IMR-90 (cell line): ENCODE measurements at regions not wholly inside any gene's neighbourhood (a gene's known extent, or its start where the extent isn't known, plus 50 kb on each side); places are given as distances from the start of the nearest gene placed in this dataset.
"Not testable (repeated sequence)": the region's sequence is repeated elsewhere in the genome, so short reads cannot be mapped to it uniquely, and the experiment has no call there.

Experiments used
- ATAC-seq: fragments of 200-7000 bp; cut with Tn5 transposase; 2 replicates; pipeline ENCODE4 v1.9.1; 2020; ENCODE audit warnings: low read depth, mild to moderate bottlenecking, moderate library complexity
- BruUV-seq: library from RNA; stranded (reverse); fragments of 400-500 nt; replicated peaks from 2 replicates; lab custom pipeline; 2021; lab: Mats Ljungman, UMichigan
- CTCF ChIA-PET: fragments of 300-600 bp; formaldehyde crosslinking; extraction: SDS; loops from one replicate; lab custom pipeline; 2021; ENCODE audit warnings: antibody characterized with exemption; lab: Yijun Ruan, JAX
- POLR2A ChIA-PET: fragments of 300-600 bp; sonication (Branson Sonifier 250); formaldehyde crosslinking; loops from one replicate; lab custom pipeline; 2022; ENCODE audit warnings: antibody characterized with exemption; ENCODE audit not compliant: unreplicated experiment; lab: Charles Lee
- DNase-seq: peaks from one replicate; pipeline ENCODE4 v3.0.0; 2013
- H2AFZ ChIP-seq: replicated peaks from 2 replicates; pipeline ENCODE3; 2013; ENCODE audit warnings: low read length, mild to moderate bottlenecking; ENCODE audit not compliant: poor library complexity
- H2AK5ac ChIP-seq: 2 replicates; pipeline ENCODE4 v1.6.1; 2013; ENCODE audit warnings: low read depth, low read length, inconsistent platforms
- H2AK9ac ChIP-seq: replicated peaks from 2 replicates; pipeline ENCODE3; 2013; ENCODE audit warnings: mild to moderate bottlenecking, low read depth, low read length, moderate library complexity; ENCODE audit not compliant: poor library complexity
- H2BK120ac ChIP-seq: 2 replicates; pipeline ENCODE4 v1.6.1; 2013; ENCODE audit warnings: low read depth, low read length, inconsistent platforms
- H2BK15ac ChIP-seq: 3 replicates; pipeline ENCODE4 v1.6.1; 2013; ENCODE audit warnings: low read depth, low read length, inconsistent platforms
- H2BK20ac ChIP-seq: 2 replicates; pipeline ENCODE4 v1.6.1; 2013; ENCODE audit warnings: low read depth, mild to moderate bottlenecking, inconsistent platforms, low read length, moderate library complexity
- H2BK5ac ChIP-seq: 2 replicates; pipeline ENCODE4 v1.6.1; 2013; ENCODE audit warnings: mild to moderate bottlenecking, low read depth, low read length, inconsistent platforms; ENCODE audit not compliant: poor library complexity, severe bottlenecking
- H3K14ac ChIP-seq: replicated peaks from 2 replicates; pipeline ENCODE4 v1.6.1; 2013; ENCODE audit warnings: low read depth, low read length, inconsistent platforms
- H3K18ac ChIP-seq: 2 replicates; pipeline ENCODE4 v1.6.1; 2013; ENCODE audit warnings: low read depth, low read length, control low read depth
- H3K23ac ChIP-seq: 2 replicates; pipeline ENCODE4 v1.6.1; 2013; ENCODE audit warnings: low read depth, low read length, inconsistent platforms
- H3K27ac ChIP-seq: 2 replicates; pipeline ENCODE4 v1.5.1; 2013; ENCODE audit warnings: mild to moderate bottlenecking, control low read depth, low read length; ENCODE audit not compliant: insufficient read depth
- H3K27me3 ChIP-seq: 2 replicates; pipeline ENCODE4 v1.6.1; 2013; ENCODE audit warnings: low read length; ENCODE audit not compliant: control insufficient read depth, insufficient read depth
- H3K36me3 ChIP-seq: 2 replicates; pipeline ENCODE4 v1.6.1; 2013; ENCODE audit warnings: low read length, mixed read lengths; ENCODE audit not compliant: control insufficient read depth, insufficient read depth
- H3K4ac ChIP-seq: 2 replicates; pipeline ENCODE4 v1.6.1; 2013; ENCODE audit warnings: low read depth, low read length, inconsistent platforms
- H3K4me1 ChIP-seq: 2 replicates; pipeline ENCODE4 v1.6.1; 2013; ENCODE audit warnings: low read length, mixed read lengths; ENCODE audit not compliant: control insufficient read depth, insufficient read depth
- H3K4me2 ChIP-seq: 2 replicates; pipeline ENCODE4 v1.6.1; 2013; ENCODE audit warnings: low read depth, mild to moderate bottlenecking, control low read depth, low read length, moderate library complexity
- H3K4me3 ChIP-seq: 2 replicates; pipeline ENCODE4 v1.5.1; 2013; ENCODE audit warnings: low read depth, mild to moderate bottlenecking, control low read depth, low read length, moderate library complexity; ENCODE audit not compliant: insufficient read depth
- H3K56ac ChIP-seq: 2 replicates; pipeline ENCODE4 v1.6.1; 2013; ENCODE audit warnings: low read length, inconsistent platforms; ENCODE audit not compliant: insufficient read depth; ENCODE audit errors: extremely low read depth
- H3K79me1 ChIP-seq, 2 experiments: 2 replicates each; pipeline ENCODE4 v1.6.1; 2013; ENCODE audit warnings: low read length in 2 of 2, inconsistent platforms in 1 of 2, low read depth in 1 of 2
- H3K9ac ChIP-seq: 2 replicates; pipeline ENCODE4 v1.6.1; 2013; ENCODE audit warnings: low read depth, low read length, control low read depth
- H3K9me1 ChIP-seq: 2 replicates; pipeline ENCODE4 v1.6.1; 2013; ENCODE audit warnings: low read length, inconsistent platforms; ENCODE audit not compliant: insufficient read depth
- H3K9me3 ChIP-seq: 2 replicates; pipeline ENCODE4 v1.6.1; 2013; ENCODE audit warnings: low read length; ENCODE audit not compliant: control insufficient read depth, insufficient read depth
- H4K20me1 ChIP-seq: 2 replicates; pipeline ENCODE4 v1.6.1; 2013; ENCODE audit warnings: low read length, inconsistent platforms; ENCODE audit not compliant: insufficient read depth
- H4K5ac ChIP-seq: 2 replicates; pipeline ENCODE4 v1.6.1; 2013; ENCODE audit warnings: mild to moderate bottlenecking, low read depth, low read length, control low read depth
- H4K8ac ChIP-seq, 2 experiments: 2 replicates each; pipeline ENCODE4 v1.6.1; 2013; ENCODE audit warnings: low read depth in 2 of 2, low read length in 2 of 2, control low read depth in 1 of 2, inconsistent platforms in 1 of 2
- H4K91ac ChIP-seq: 2 replicates; pipeline ENCODE4 v1.6.1; 2013; ENCODE audit warnings: low read depth, low read length, inconsistent platforms; ENCODE audit not compliant: insufficient read depth
- WGBS, 2 experiments: methylation state at CpG; one replicate each; pipeline versions ENCODE4 v1.1.5 to v1.1.7; 2013; ENCODE audit warnings: missing lambda C conversion rate in 2 of 2; ENCODE audit not compliant: insufficient read length in 1 of 2; ENCODE audit errors: extremely low coverage in 2 of 2; 5-methylcytosine and 5-hydroxymethylcytosine counted together
- dilution Hi-C: fragments of 300-500 bp; cut with HindIII; formaldehyde crosslinking; loops from one replicate; pipeline ENCODE4 v1.14.3; 2018; ENCODE audit warnings: low sequenced_read_pairs; ENCODE audit not compliant: unreplicated experiment
- in situ Hi-C: fragments of 300-500 bp; cut with MboI; formaldehyde crosslinking; loops from 3 replicates; pipeline ENCODE4 v1.14.3; 2019; ENCODE audit warnings: low sequenced_read_pairs, inconsistent platforms, mixed read lengths
- intact Hi-C: fragments of 100-400 bp; cut with micrococcal nuclease; formaldehyde crosslinking; loops from 2 replicates; pipeline ENCODE4 v1.10.0; 2022

DNA sequence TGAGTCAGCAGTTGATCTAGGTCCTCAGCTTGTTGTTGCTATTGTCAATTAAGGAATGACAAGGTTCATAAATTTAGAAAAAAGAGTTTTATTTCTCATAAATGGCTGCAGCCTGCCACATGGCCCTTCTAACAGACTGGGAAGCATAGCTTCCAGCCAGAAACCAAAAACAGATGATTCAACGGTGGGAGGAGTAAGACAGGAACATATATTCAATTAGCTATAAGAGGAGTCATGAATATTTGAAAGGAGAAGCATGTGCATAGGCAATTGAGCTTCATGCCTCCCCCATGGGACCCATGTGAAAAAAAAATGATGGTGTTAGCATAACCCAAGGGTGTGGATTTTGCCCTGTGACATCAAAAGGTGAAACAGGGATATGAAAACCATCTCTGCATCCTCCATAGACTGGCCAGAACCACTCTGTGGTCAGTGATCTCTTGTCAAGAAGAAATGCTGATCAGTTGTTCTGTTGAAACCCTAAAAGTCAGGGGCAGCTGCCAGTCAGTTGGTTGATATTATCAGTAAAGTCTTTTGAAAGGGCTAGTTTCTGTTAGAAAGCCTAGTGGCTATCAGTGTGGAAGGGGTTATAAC lies 296.5 kb upstream of the C1QTNF3 start:
- POLR2A ChIA-PET, H3K79me1 ChIP-seq, H3K4me1 ChIP-seq, H3K4me3 ChIP-seq, H4K91ac ChIP-seq, dilution Hi-C loops, DNase-seq, H4K8ac ChIP-seq, H4K5ac ChIP-seq, H4K20me1 ChIP-seq, H2BK120ac ChIP-seq, H3K36me3 ChIP-seq, H3K9me1 ChIP-seq, BruUV-seq, intact Hi-C loops, H3K27ac ChIP-seq, H2AK9ac ChIP-seq, ATAC-seq, H2BK20ac ChIP-seq, H2AK5ac ChIP-seq, H3K18ac ChIP-seq, H3K27me3 ChIP-seq, H3K4me2 ChIP-seq, CTCF ChIA-PET, H2AFZ ChIP-seq, H3K9ac ChIP-seq, H3K4ac ChIP-seq, in situ Hi-C loops, H3K9me3 ChIP-seq, H2BK15ac ChIP-seq, H3K14ac ChIP-seq, H3K56ac ChIP-seq, H2BK5ac ChIP-seq, H3K23ac ChIP-seq: not testable (repeated sequence)
- WGBS, 2 experiments = no CpG with 5 or more reads among the region's 1 CpG

GRCh38 chr5:34354440-34354839 lies 301.7 kb upstream of the RAI14 start:
- H3K79me1 ChIP-seq, H3K36me3 ChIP-seq, intact Hi-C loops, H4K91ac ChIP-seq, H3K9ac ChIP-seq, H4K20me1 ChIP-seq, H3K14ac ChIP-seq, H3K27ac ChIP-seq, H2AFZ ChIP-seq, dilution Hi-C loops, H3K4me3 ChIP-seq, H2BK20ac ChIP-seq, in situ Hi-C loops, H3K56ac ChIP-seq, H3K4me2 ChIP-seq, H3K9me3 ChIP-seq, H2BK15ac ChIP-seq, DNase-seq, H2AK9ac ChIP-seq, H3K18ac ChIP-seq, H3K4me1 ChIP-seq, H4K5ac ChIP-seq, POLR2A ChIA-PET, H2AK5ac ChIP-seq, H2BK5ac ChIP-seq, H3K23ac ChIP-seq, H4K8ac ChIP-seq, ATAC-seq, H2BK120ac ChIP-seq, CTCF ChIA-PET, H3K4ac ChIP-seq, H3K9me1 ChIP-seq, H3K27me3 ChIP-seq, BruUV-seq: not testable (repeated sequence)
- no CpG with 5 or more reads among the region's 2 CpGs for WGBS, 2 experiments
